B cell (primary cell): ENCODE measurements at regions not wholly inside any gene's neighbourhood (a gene's known extent, or its start where the extent isn't known, plus 50 kb on each side); places are given as distances from the start of the nearest gene placed in this dataset.

Source experiments
- ATAC-seq: fragments of 200-7000 bp; cut with Tn5 transposase; one replicate; pipeline ENCODE4 v1.10.0; 2021; ENCODE audit warnings: low read depth, mild to moderate bottlenecking, moderate number of reproducible peaks, moderate library complexity
- CTCF ChIA-PET: fragments of 350-600 bp; sonication (Branson Sonifier 250); formaldehyde crosslinking; loops from one replicate; lab custom pipeline; 2021; ENCODE audit warnings: antibody characterized with exemption, inconsistent platforms; lab: Charles Lee
- POLR2A ChIA-PET: fragments of 350-600 bp; sonication (Branson Sonifier 250); formaldehyde crosslinking; loops from one replicate; lab custom pipeline; 2021; ENCODE audit warnings: antibody characterized with exemption; lab: Charles Lee
- DNase-seq: peaks from one replicate; pipeline ENCODE4 v3.0.0; 2013
- H2AFZ ChIP-seq: 2 replicates; pipeline ENCODE4 v1.6.1; 2012; ENCODE audit warnings: mild to moderate bottlenecking, low read depth, low read length; ENCODE audit not compliant: insufficient read depth, poor library complexity, severe bottlenecking
- H3K27ac ChIP-seq, 2 donors: 1 replicate in 1 of 2; 2 replicates in 1 of 2; pipeline ENCODE4 v1.5.1; 2012 to 2013; ENCODE audit warnings: low read length in 2 of 2, mild to moderate bottlenecking in 2 of 2, moderate library complexity in 1 of 2
- H3K27me3 ChIP-seq, 4 experiments: fragments of 200-600 bp in 1 of 4; sonication (generic) in 1 of 4; replicated peaks in 1 of 4; 1 replicate in 2 of 4; 2 replicates in 2 of 4; pipeline versions ENCODE4 v1.6.1 to v1.7.0; 2013 to 2016; ENCODE audit warnings: low read length in 3 of 4, mild to moderate bottlenecking in 2 of 4, mixed read lengths in 1 of 4, moderate library complexity in 1 of 4; ENCODE audit not compliant: insufficient read depth in 4 of 4, control insufficient read depth in 3 of 4; ENCODE audit errors: control extremely low read depth in 1 of 4
- H3K36me3 ChIP-seq, 2 experiments: replicated peaks in 1 of 2; 1 replicate in 1 of 2; 2 replicates in 1 of 2; pipeline versions ENCODE4 v1.6.1 to v1.7.1; 2013; ENCODE audit warnings: low read length in 1 of 2; ENCODE audit not compliant: insufficient read depth in 2 of 2, control insufficient read depth in 1 of 2; ENCODE audit errors: control extremely low read depth in 1 of 2, extremely low read depth in 1 of 2
- H3K4me1 ChIP-seq, 2 donors: fragments of 200-600 bp in 1 of 2; sonication (generic) in 1 of 2; 1 replicate in 1 of 2; 2 replicates in 1 of 2; pipeline versions ENCODE4 v1.5.1 to v1.6.1; 2013 to 2017; ENCODE audit warnings: low read length in 2 of 2; ENCODE audit not compliant: control insufficient read depth in 2 of 2, insufficient read depth in 2 of 2
- H3K4me2 ChIP-seq: replicated peaks from 2 replicates; pipeline ENCODE3; 2012; ENCODE audit warnings: mild to moderate bottlenecking, low read depth, low read length; ENCODE audit not compliant: poor library complexity, severe bottlenecking
- H3K4me3 ChIP-seq, 5 experiments: fragments of 200-600 bp in 1 of 5; sonication (generic) in 1 of 5; 1 replicate in 3 of 5; 2 replicates in 2 of 5; pipeline versions ENCODE4 v1.5.1 to v1.7.0; 2011 to 2016; ENCODE audit warnings: low read length in 4 of 5, mild to moderate bottlenecking in 4 of 5, low read depth in 2 of 5, control low read depth in 1 of 5, moderate library complexity in 1 of 5; ENCODE audit not compliant: insufficient read depth in 1 of 5; ENCODE audit errors: control extremely low read depth in 1 of 5, extremely low read depth in 1 of 5
- H3K79me2 ChIP-seq: fragments of 200-600 bp; sonication (generic); one replicate; pipeline ENCODE4 v1.6.0; 2016; ENCODE audit warnings: low read length; ENCODE audit not compliant: control insufficient read depth, insufficient read depth
- H3K9ac ChIP-seq: fragments of 200-600 bp; sonication (generic); 2 replicates; pipeline ENCODE4 v1.6.1; 2017; ENCODE audit warnings: mild to moderate bottlenecking, low read length, moderate library complexity
- H3K9me3 ChIP-seq, 3 donors: one replicate each; pipeline versions ENCODE4 v1.6.1 to v1.7.1; 2013; ENCODE audit warnings: low read length in 2 of 3; ENCODE audit not compliant: control insufficient read depth in 2 of 3, insufficient read depth in 1 of 3; ENCODE audit errors: control extremely low read depth in 1 of 3
- H4K20me1 ChIP-seq: 2 replicates; pipeline ENCODE4 v1.6.0; 2012; ENCODE audit warnings: mild to moderate bottlenecking, low read length; ENCODE audit not compliant: insufficient read depth, control insufficient read depth, poor library complexity, severe bottlenecking
- H3K27ac Mint-ChIP-seq: one replicate; pipeline ENCODE4 v1.8.0; 2021; ENCODE audit warnings: mixed read lengths
- H3K27me3 Mint-ChIP-seq: one replicate; pipeline ENCODE4 v1.8.0; 2021; ENCODE audit warnings: mixed read lengths
- H3K4me1 Mint-ChIP-seq: one replicate; pipeline ENCODE4 v1.8.0; 2021; ENCODE audit warnings: mixed read lengths
- H3K4me3 Mint-ChIP-seq: one replicate; pipeline ENCODE4 v1.8.0; 2021; ENCODE audit warnings: mixed read lengths
- H3K9me3 Mint-ChIP-seq: one replicate; pipeline ENCODE4 v1.8.0; 2022; ENCODE audit warnings: mixed read lengths; ENCODE audit not compliant: insufficient read depth
- EZH2 ChIP-seq: IDR thresholded peaks from 2 replicates; pipeline ENCODE4 v1.6.1; 2012; ENCODE audit warnings: borderline replicate concordance, low read depth, mild to moderate bottlenecking, moderate library complexity, low read length; ENCODE audit not compliant: insufficient read depth, poor library complexity, severe bottlenecking
- WGBS: methylation state at CpG from one replicate; pipeline ENCODE4 v1.1.5; 2013; ENCODE audit warnings: missing lambda C conversion rate; ENCODE audit not compliant: insufficient coverage; 5-methylcytosine and 5-hydroxymethylcytosine counted together
- intact Hi-C: fragments of 100-400 bp; cut with micrococcal nuclease; formaldehyde crosslinking; loops from one replicate; pipeline ENCODE4 v1.10.0; 2022
- TF ChIP-seq, protein P1 (sequence below): fragments of 200-600 bp; IDR thresholded peaks from one replicate; pipeline ENCODE4 v1.8.0; 2022; ENCODE audit warnings: antibody characterized with exemption, mild to moderate bottlenecking

DNA sequence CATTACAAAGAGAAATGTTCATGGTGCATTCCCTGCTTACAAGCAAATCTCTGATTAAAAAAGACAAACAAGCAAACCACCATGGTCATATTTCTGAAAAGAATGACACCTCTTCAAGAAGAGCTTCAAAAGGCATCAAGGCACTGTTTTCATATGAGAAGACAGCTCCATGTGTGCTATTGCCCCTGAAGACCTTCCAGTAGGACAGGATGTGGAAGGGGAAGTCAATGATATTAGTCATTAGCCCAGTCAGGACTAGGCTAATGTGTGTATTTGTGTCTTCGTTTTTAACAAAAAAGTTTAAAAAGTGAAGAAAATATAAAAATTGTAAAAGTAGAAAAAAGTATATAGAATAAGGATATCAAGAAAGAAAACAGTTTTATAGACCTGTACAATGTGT lies 534.7 kb upstream of the ARGLU1 start:
- Mint-ChIP-seq H3K27me3 (no peaks in the 10 kb centered on the region), H3K4me1 (no peaks in the 10 kb centered on the region), H3K4me3 (no peak overlapping the region), H3K27ac (no peak overlapping the region), H3K9me3 (no peaks in the 10 kb centered on the region)
- CTCF ChIA-PET, result no interaction called here
- Histone ChIP-seq H2AFZ (no peak overlapping the region), H3K9me3 (peaks cover 0 to under 1% (median 0%) of the 10 kb centered on the region in 3 donors), H3K27me3 (no peaks in the 10 kb centered on the region), H3K4me3 (no peak overlapping the region), H3K79me2 (no peaks in the 10 kb centered on the region), H4K20me1 (no peaks in the 10 kb centered on the region), H3K36me3 (no peaks in the 10 kb centered on the region), H3K4me2 (no peak overlapping the region), H3K4me1 (no peaks in the 10 kb centered on the region), H3K9ac (no peak overlapping the region), H3K27ac (no peak overlapping the region)
- no peak for ATAC-seq
- no peak for DNase-seq
- TF ChIP-seq, protein P1, sequence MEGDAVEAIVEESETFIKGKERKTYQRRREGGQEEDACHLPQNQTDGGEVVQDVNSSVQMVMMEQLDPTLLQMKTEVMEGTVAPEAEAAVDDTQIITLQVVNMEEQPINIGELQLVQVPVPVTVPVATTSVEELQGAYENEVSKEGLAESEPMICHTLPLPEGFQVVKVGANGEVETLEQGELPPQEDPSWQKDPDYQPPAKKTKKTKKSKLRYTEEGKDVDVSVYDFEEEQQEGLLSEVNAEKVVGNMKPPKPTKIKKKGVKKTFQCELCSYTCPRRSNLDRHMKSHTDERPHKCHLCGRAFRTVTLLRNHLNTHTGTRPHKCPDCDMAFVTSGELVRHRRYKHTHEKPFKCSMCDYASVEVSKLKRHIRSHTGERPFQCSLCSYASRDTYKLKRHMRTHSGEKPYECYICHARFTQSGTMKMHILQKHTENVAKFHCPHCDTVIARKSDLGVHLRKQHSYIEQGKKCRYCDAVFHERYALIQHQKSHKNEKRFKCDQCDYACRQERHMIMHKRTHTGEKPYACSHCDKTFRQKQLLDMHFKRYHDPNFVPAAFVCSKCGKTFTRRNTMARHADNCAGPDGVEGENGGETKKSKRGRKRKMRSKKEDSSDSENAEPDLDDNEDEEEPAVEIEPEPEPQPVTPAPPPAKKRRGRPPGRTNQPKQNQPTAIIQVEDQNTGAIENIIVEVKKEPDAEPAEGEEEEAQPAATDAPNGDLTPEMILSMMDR, result no peak
- TF ChIP-seq EZH2, result no peak
- POLR2A ChIA-PET, result no interaction called here
- no CpG with 5 or more reads among the region's 1 CpG for WGBS
- intact Hi-C loops, result no loop called here

- H3K27ac Mint-ChIP-seq, result no peak overlapping the region
- POLR2A ChIA-PET, result no interaction called here
- Histone ChIP-seq H3K36me3 (no peaks in the 10 kb centered on the region), H4K20me1 (no peaks in the 10 kb centered on the region), H3K4me2 (no peak overlapping the region), H3K27ac (no peak overlapping the region), H3K4me1 (no peaks in the 10 kb centered on the region), H3K27me3 (no peaks in the 10 kb centered on the region), H3K9ac (no peak overlapping the region), H3K4me3 (no peak overlapping the region), H2AFZ (no peak overlapping the region), H3K79me2 (no peaks in the 10 kb centered on the region), H3K9me3 (no peaks in the 10 kb centered on the region)
- TF ChIP-seq EZH2, result no peak
- TF ChIP-seq, protein P1, result no peak
- no peaks in the 10 kb centered on the region for H3K4me1 Mint-ChIP-seq
- H3K4me3 Mint-ChIP-seq, result no peak overlapping the region
- 100% methylated on average over 1 of the region's 3 CpGs for WGBS
- H3K9me3 Mint-ChIP-seq, result no peaks in the 10 kb centered on the region
- no peaks in the 10 kb centered on the region for H3K27me3 Mint-ChIP-seq
- CTCF ChIA-PET, result no interaction called here
- ATAC-seq (no peak), DNase-seq (no peak)
- intact Hi-C loops, result no loop called here
These were observed 531.7 kb upstream of the ARGLU1 start for GRCh38 chr13:107099661-107100060.
